Neural cell (in vitro differentiated cells): ENCODE measurements at regions not wholly inside any gene's neighbourhood (a gene's known extent, or its start where the extent isn't known, plus 50 kb on each side); places are given as distances from the start of the nearest gene placed in this dataset.
"Not testable (repeated sequence)": the region's sequence is repeated elsewhere in the genome, so short reads cannot be mapped to it uniquely, and the experiment has no call there.

Source experiments
- H2AFZ ChIP-seq: fragments of 200-600, 300-800 bp; sonication (generic), shearing (Covaris generic); 2 replicates; pipeline ENCODE4 v1.6.0; 2014; ENCODE audit warnings: low read depth, mild to moderate bottlenecking, antibody characterized with exemption, low read length, moderate library complexity
- H3F3A ChIP-seq: fragments of 200-600 bp; shearing (Covaris generic); 2 replicates; pipeline ENCODE4 v1.6.1; 2016; ENCODE audit warnings: mild to moderate bottlenecking, moderate library complexity, mixed read lengths, antibody characterized with exemption, low read length; ENCODE audit not compliant: insufficient read depth, poor library complexity, severe bottlenecking
- H3K27ac ChIP-seq: fragments of 200-600, 300-800 bp; sonication (generic), shearing (Covaris generic); 2 replicates; pipeline ENCODE4 v1.5.1; 2014; ENCODE audit warnings: mild to moderate bottlenecking, low read length, moderate library complexity
- H3K27me3 ChIP-seq: fragments of 300-800, 200-600 bp; sonication (generic), shearing (Covaris generic); 2 replicates; pipeline ENCODE4 v1.6.0; 2014; ENCODE audit warnings: mild to moderate bottlenecking, low read depth, low read length, moderate library complexity; ENCODE audit not compliant: insufficient read depth
- H3K36me3 ChIP-seq: fragments of 300-800, 200-600 bp; sonication (generic), shearing (Covaris generic); 2 replicates; pipeline ENCODE4 v1.5.1; 2014; ENCODE audit warnings: mild to moderate bottlenecking, antibody characterized with exemption, low read length, moderate library complexity; ENCODE audit not compliant: insufficient read depth
- H3K4me2 ChIP-seq: fragments of 300-800, 200-600 bp; sonication (generic), shearing (Covaris generic); 2 replicates; pipeline ENCODE4 v1.6.0; 2014; ENCODE audit warnings: mild to moderate bottlenecking, low read length
- H3K4me3 ChIP-seq: fragments of 300-800, 200-600 bp; sonication (generic), shearing (Covaris generic); 2 replicates; pipeline ENCODE4 v1.5.1; 2014; ENCODE audit warnings: mild to moderate bottlenecking, low read length, moderate library complexity
- H3K79me2 ChIP-seq: fragments of 200-600 bp; shearing (Covaris generic); replicated peaks from 2 replicates; pipeline ENCODE4 v1.6.0; 2014; ENCODE audit warnings: mild to moderate bottlenecking, low read length, moderate library complexity; ENCODE audit not compliant: insufficient read depth
- H3K9ac ChIP-seq: fragments of 300-800, 200-600 bp; sonication (generic), shearing (Covaris generic); 2 replicates; pipeline ENCODE4 v1.6.1; 2016; ENCODE audit warnings: mild to moderate bottlenecking, low read length, mixed read lengths
- H3K9me2 ChIP-seq: fragments of 200-600 bp; shearing (Covaris generic); 2 replicates; pipeline ENCODE4 v1.6.1; 2016; ENCODE audit warnings: mild to moderate bottlenecking, low read length, mixed read lengths; ENCODE audit not compliant: insufficient read depth
- H3K9me3 ChIP-seq: fragments of 200-600, 300-800 bp; sonication (generic), shearing (Covaris generic); 2 replicates; pipeline ENCODE4 v1.6.1; 2016; ENCODE audit warnings: mild to moderate bottlenecking, mixed run types, low read length, moderate library complexity, mixed read lengths
- H4K20me1 ChIP-seq: fragments of 200-600 bp; shearing (Covaris generic); 2 replicates; pipeline ENCODE4 v1.6.1; 2016; ENCODE audit warnings: mild to moderate bottlenecking, mixed run types; ENCODE audit not compliant: insufficient read depth
- CTCF ChIP-seq: fragments of 450-650 bp; IDR thresholded peaks from 2 replicates; pipeline ENCODE4 v1.5.1; 2014; ENCODE audit warnings: antibody characterized with exemption, mild to moderate bottlenecking, moderate library complexity; ENCODE audit not compliant: poor library complexity, severe bottlenecking
- EP300 ChIP-seq: fragments of 450-650 bp; conservative IDR thresholded peaks from 2 replicates; pipeline ENCODE4 v1.6.1; 2014; ENCODE audit warnings: antibody characterized with exemption, mild to moderate bottlenecking, moderate library complexity; ENCODE audit not compliant: poor library complexity, severe bottlenecking
- EZH2 ChIP-seq: fragments of 200-600, 300-800 bp; shearing (Covaris generic), sonication (generic); IDR thresholded peaks from 2 replicates; pipeline ENCODE4 v1.6.1; 2014; ENCODE audit warnings: antibody characterized with exemption, low read length, borderline replicate concordance, mild to moderate bottlenecking; ENCODE audit not compliant: insufficient read depth, poor library complexity, severe bottlenecking
- MXI1 ChIP-seq: fragments of 450-650 bp; conservative IDR thresholded peaks from 2 replicates; pipeline ENCODE4 v1.6.1; 2014; ENCODE audit warnings: antibody characterized with exemption, mild to moderate bottlenecking; ENCODE audit not compliant: poor library complexity, severe bottlenecking
- POLR2AphosphoS5 ChIP-seq: IDR thresholded peaks from 2 replicates; pipeline ENCODE4 v1.6.1; 2012
- RAD21 ChIP-seq: fragments of 450-650 bp; conservative IDR thresholded peaks from 2 replicates; pipeline ENCODE4 v1.6.1; 2014; ENCODE audit warnings: antibody characterized with exemption, mild to moderate bottlenecking, moderate library complexity
- REST ChIP-seq: IDR thresholded peaks from 2 replicates; pipeline ENCODE4 v1.6.1; 2012; ENCODE audit warnings: borderline replicate concordance
- SMC3 ChIP-seq: fragments of 450-650 bp; conservative IDR thresholded peaks from 2 replicates; pipeline ENCODE4 v1.6.1; 2014; ENCODE audit warnings: antibody characterized with exemption, mild to moderate bottlenecking, moderate library complexity; ENCODE audit not compliant: poor library complexity
- TAF1 ChIP-seq: IDR thresholded peaks from 2 replicates; pipeline ENCODE4 v1.6.1; 2012; ENCODE audit warnings: low read depth

- TF ChIP-seq POLR2AphosphoS5 = no peak
These were observed 410.3 kb downstream of the KCNA4 start (continued) for GRCh38 chr11:29606330-29607031.

GRCh38 chr11:29600151-29600575 is 416.7 kb downstream of the KCNA4 start:
- not testable (repeated sequence) for H3K27ac ChIP-seq, H2AFZ ChIP-seq, H3K27me3 ChIP-seq, H3K4me3 ChIP-seq, H3F3A ChIP-seq, H3K9ac ChIP-seq, H3K9me3 ChIP-seq, H4K20me1 ChIP-seq, H3K9me2 ChIP-seq, H3K36me3 ChIP-seq, H3K79me2 ChIP-seq, H3K4me2 ChIP-seq

GRCh38 chr11:29584342-29584741 is 432.5 kb downstream of the KCNA4 start:
- Histone ChIP-seq H3F3A (no peaks in the 10 kb centered on the region), H3K9ac (no peak overlapping the region), H3K9me2 (no peaks in the 10 kb centered on the region), H3K9me3 (no peaks in the 10 kb centered on the region), H3K27ac (no peak overlapping the region), H4K20me1 (no peaks in the 10 kb centered on the region), H3K36me3 (no peaks in the 10 kb centered on the region), H3K27me3 (no peaks in the 10 kb centered on the region), H2AFZ (no peak overlapping the region), H3K4me2 (no peak overlapping the region), H3K4me3 (no peak overlapping the region), H3K79me2 (no peaks in the 10 kb centered on the region)
- TF ChIP-seq CTCF = no peak
- TF ChIP-seq MXI1 = no peak
- TF ChIP-seq SMC3 = no peak
- no peak for TF ChIP-seq REST
- TF ChIP-seq TAF1 = no peak
- no peak for TF ChIP-seq EZH2
- TF ChIP-seq POLR2AphosphoS5 = no peak
- no peak for TF ChIP-seq RAD21
- TF ChIP-seq EP300 = no peak
